Astrocyte (in vitro differentiated cells and primary cell): ENCODE measurements at regions not wholly inside any gene's neighbourhood (a gene's known extent, or its start where the extent isn't known, plus 50 kb on each side); places are given as distances from the start of the nearest gene placed in this dataset.

Experiments
- DNase-seq: peaks from one replicate; pipeline ENCODE4 v3.0.0-alpha.2; 2010; ENCODE audit warnings: low read depth
- FAIRE-seq: peaks from 2 replicates; lab custom pipeline; 2011; peaks lifted over from hg19 to GRCh38; lab: Jason Lieb, UNC
- H2AFZ ChIP-seq: 2 replicates; pipeline ENCODE4 v1.6.0; 2012; ENCODE audit warnings: low read depth, low read length, inconsistent platforms
- H3K27ac ChIP-seq: 2 replicates; pipeline ENCODE4 v1.5.1; 2011; ENCODE audit warnings: low read depth, low read length, inconsistent platforms
- H3K27me3 ChIP-seq: 2 replicates; pipeline ENCODE4 v1.6.0; 2011; ENCODE audit warnings: low read length, inconsistent platforms; ENCODE audit not compliant: insufficient read depth
- H3K36me3 ChIP-seq: 2 replicates; pipeline ENCODE4 v1.5.1; 2011; ENCODE audit warnings: low read length, inconsistent platforms; ENCODE audit not compliant: insufficient read depth
- H3K4me1 ChIP-seq: 2 replicates; pipeline ENCODE4 v1.5.1; 2011; ENCODE audit warnings: low read length, inconsistent platforms; ENCODE audit not compliant: insufficient read depth
- H3K4me2 ChIP-seq: 2 replicates; pipeline ENCODE4 v1.6.0; 2012; ENCODE audit warnings: low read length, inconsistent platforms
- H3K4me3 ChIP-seq: 2 replicates; pipeline ENCODE4 v1.5.1; 2011; ENCODE audit warnings: low read depth, mild to moderate bottlenecking, low read length, inconsistent platforms; ENCODE audit not compliant: insufficient read depth
- H3K79me2 ChIP-seq: 2 replicates; pipeline ENCODE4 v1.6.0; 2012; ENCODE audit warnings: mild to moderate bottlenecking, low read length, inconsistent platforms; ENCODE audit not compliant: insufficient read depth
- H3K9ac ChIP-seq: 2 replicates; pipeline ENCODE4 v1.6.0; 2012; ENCODE audit warnings: mild to moderate bottlenecking, low read length, inconsistent platforms
- H3K9me3 ChIP-seq: 2 replicates; pipeline ENCODE4 v1.5.1; 2012; ENCODE audit warnings: low read depth, mild to moderate bottlenecking, low read length, inconsistent platforms; ENCODE audit not compliant: insufficient read depth
- H4K20me1 ChIP-seq: 2 replicates; pipeline ENCODE4 v1.6.0; 2012; ENCODE audit warnings: low read length, inconsistent platforms; ENCODE audit not compliant: insufficient read depth
- H3K27ac Mint-ChIP-seq: one replicate; pipeline ENCODE4 v1.8.0; 2021; ENCODE audit warnings: mild to moderate bottlenecking, mixed read lengths; ENCODE audit not compliant: unreplicated experiment
- H3K27me3 Mint-ChIP-seq: one replicate; pipeline ENCODE4 v1.8.0; 2021; ENCODE audit warnings: low read depth, mixed read lengths; ENCODE audit not compliant: unreplicated experiment
- H3K36me3 Mint-ChIP-seq: one replicate; pipeline ENCODE4 v1.8.0; 2021; ENCODE audit warnings: low read depth, mixed read lengths; ENCODE audit not compliant: unreplicated experiment
- H3K4me1 Mint-ChIP-seq: one replicate; pipeline ENCODE4 v1.8.0; 2021; ENCODE audit warnings: low read depth, mixed read lengths; ENCODE audit not compliant: unreplicated experiment
- H3K4me3 Mint-ChIP-seq: one replicate; pipeline ENCODE4 v1.8.0; 2021; ENCODE audit warnings: mild to moderate bottlenecking, moderate library complexity, mixed read lengths; ENCODE audit not compliant: unreplicated experiment
- H3K9me3 Mint-ChIP-seq: one replicate; pipeline ENCODE4 v1.8.0; 2021; ENCODE audit warnings: mild to moderate bottlenecking, mixed read lengths; ENCODE audit not compliant: unreplicated experiment
- EZH2 ChIP-seq: IDR thresholded peaks from 2 replicates; pipeline ENCODE4 v1.6.1; 2012; ENCODE audit warnings: mild to moderate bottlenecking, low read length, inconsistent platforms; ENCODE audit not compliant: insufficient read depth
- TF ChIP-seq, protein P1 (sequence below): IDR thresholded peaks from 2 replicates; pipeline ENCODE4 v1.5.1; 2011; ENCODE audit warnings: low read depth, mild to moderate bottlenecking, inconsistent platforms, low read length, moderate library complexity; ENCODE audit not compliant: insufficient read depth

DNA sequence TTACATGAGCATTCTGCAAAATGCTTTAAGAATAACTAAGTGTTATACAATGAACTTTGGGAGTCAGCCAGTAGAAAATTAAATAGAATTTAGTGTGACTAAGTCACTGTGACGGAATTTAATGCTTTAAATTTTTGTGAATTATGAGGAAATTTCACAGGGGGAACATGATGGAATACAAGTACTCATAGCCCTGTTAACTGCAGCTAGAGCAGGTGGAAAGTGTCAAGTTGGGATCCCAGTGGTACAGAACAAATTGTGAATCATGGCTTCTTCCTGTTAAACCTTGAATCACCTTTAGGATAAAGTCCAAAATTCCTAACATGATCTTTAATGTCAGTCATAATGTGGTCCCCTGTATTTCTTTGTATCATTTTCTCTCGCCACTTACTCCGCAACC, 212.2 kb upstream of the CENPE start:
- no peak overlapping the region for H3K9ac ChIP-seq
- peaks cover 1% of the 10 kb centered on the region for H3K27me3 Mint-ChIP-seq
- H3K4me1 ChIP-seq = no peaks in the 10 kb centered on the region
- no peak overlapping the region for H3K4me3 Mint-ChIP-seq
- H3K36me3 Mint-ChIP-seq = no peaks in the 10 kb centered on the region
- H3K36me3 ChIP-seq = no peaks in the 10 kb centered on the region
- H3K4me3 ChIP-seq = no peak overlapping the region
- H3K27ac Mint-ChIP-seq = no peak overlapping the region
- H3K4me1 Mint-ChIP-seq = no peaks in the 10 kb centered on the region
- H3K9me3 ChIP-seq = no peaks in the 10 kb centered on the region
- no peak for DNase-seq
- H4K20me1 ChIP-seq = no peaks in the 10 kb centered on the region
- no peak overlapping the region for H2AFZ ChIP-seq
- H3K27ac ChIP-seq = no peak overlapping the region
- no peaks in the 10 kb centered on the region for H3K79me2 ChIP-seq
- no peak overlapping the region for H3K4me2 ChIP-seq
- H3K9me3 Mint-ChIP-seq = no peaks in the 10 kb centered on the region
- FAIRE-seq = no peak
- no peak for TF ChIP-seq EZH2
- TF ChIP-seq, protein P1, sequence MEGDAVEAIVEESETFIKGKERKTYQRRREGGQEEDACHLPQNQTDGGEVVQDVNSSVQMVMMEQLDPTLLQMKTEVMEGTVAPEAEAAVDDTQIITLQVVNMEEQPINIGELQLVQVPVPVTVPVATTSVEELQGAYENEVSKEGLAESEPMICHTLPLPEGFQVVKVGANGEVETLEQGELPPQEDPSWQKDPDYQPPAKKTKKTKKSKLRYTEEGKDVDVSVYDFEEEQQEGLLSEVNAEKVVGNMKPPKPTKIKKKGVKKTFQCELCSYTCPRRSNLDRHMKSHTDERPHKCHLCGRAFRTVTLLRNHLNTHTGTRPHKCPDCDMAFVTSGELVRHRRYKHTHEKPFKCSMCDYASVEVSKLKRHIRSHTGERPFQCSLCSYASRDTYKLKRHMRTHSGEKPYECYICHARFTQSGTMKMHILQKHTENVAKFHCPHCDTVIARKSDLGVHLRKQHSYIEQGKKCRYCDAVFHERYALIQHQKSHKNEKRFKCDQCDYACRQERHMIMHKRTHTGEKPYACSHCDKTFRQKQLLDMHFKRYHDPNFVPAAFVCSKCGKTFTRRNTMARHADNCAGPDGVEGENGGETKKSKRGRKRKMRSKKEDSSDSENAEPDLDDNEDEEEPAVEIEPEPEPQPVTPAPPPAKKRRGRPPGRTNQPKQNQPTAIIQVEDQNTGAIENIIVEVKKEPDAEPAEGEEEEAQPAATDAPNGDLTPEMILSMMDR = no peak
- H3K27me3 ChIP-seq = no peaks in the 10 kb centered on the region

DNA sequence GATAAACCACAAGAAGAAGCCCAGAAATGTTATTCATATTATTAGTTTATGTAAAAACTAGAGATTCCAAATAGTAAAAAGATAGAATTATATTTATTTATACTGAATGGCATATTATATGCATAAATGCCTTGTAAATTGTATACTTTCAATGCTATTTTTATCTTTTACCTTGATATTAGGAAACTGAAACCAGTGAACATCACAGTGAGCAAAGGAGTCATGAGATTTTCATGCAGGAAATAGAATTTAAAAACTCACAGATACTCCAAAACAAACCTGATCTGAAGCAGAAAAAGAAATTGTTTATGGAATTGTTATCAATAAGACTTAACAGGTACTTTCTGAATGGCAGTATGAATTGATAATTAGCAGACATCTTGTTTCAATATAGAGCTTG, 207.3 kb upstream of the CENPE start:
- no peaks in the 10 kb centered on the region for H3K27me3 Mint-ChIP-seq
- Histone ChIP-seq H3K9me3 (no peaks in the 10 kb centered on the region), H3K4me3 (no peak overlapping the region), H4K20me1 (no peaks in the 10 kb centered on the region), H3K4me2 (no peak overlapping the region), H3K9ac (no peak overlapping the region), H3K79me2 (no peaks in the 10 kb centered on the region), H3K4me1 (no peaks in the 10 kb centered on the region), H3K27ac (no peak overlapping the region), H3K36me3 (no peaks in the 10 kb centered on the region), H3K27me3 (no peaks in the 10 kb centered on the region), H2AFZ (no peak overlapping the region)
- no peaks in the 10 kb centered on the region for H3K36me3 Mint-ChIP-seq
- DNase-seq (no peak), FAIRE-seq (no peak)
- no peaks in the 10 kb centered on the region for H3K9me3 Mint-ChIP-seq
- TF ChIP-seq, protein P1 = no peak
- TF ChIP-seq EZH2 = no peak
- H3K27ac Mint-ChIP-seq = no peak overlapping the region
- no peak overlapping the region for H3K4me3 Mint-ChIP-seq
- peaks cover 4% of the 10 kb centered on the region for H3K4me1 Mint-ChIP-seq

DNA sequence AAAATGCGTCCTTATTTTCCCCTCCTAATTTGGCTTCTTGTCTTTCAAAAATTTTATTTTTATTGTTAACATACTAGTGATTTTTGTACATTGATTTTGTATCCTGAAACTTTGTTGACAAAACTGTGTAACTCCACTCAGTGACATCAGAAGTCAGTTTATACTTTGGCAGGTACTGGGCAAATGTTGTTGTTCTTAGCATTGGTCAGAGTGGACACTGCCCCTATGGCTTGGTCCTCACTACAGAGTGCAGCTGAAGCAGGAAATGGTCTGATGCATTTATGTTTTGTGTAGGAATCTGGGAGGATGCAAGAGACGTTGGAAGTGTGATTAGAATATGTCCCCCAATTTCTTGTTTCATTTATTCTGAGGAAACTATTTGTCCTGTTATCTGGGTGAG, 205.5 kb upstream of the CENPE start:
- Histone ChIP-seq H3K36me3 (no peaks in the 10 kb centered on the region), H4K20me1 (no peaks in the 10 kb centered on the region), H3K27ac (no peak overlapping the region), H3K4me2 (no peak overlapping the region), H3K79me2 (no peaks in the 10 kb centered on the region), H3K4me3 (no peak overlapping the region), H2AFZ (no peak overlapping the region), H3K9ac (no peak overlapping the region), H3K27me3 (no peaks in the 10 kb centered on the region), H3K4me1 (no peaks in the 10 kb centered on the region), H3K9me3 (no peaks in the 10 kb centered on the region)
- no peaks in the 10 kb centered on the region for H3K27me3 Mint-ChIP-seq
- FAIRE-seq (no peak), DNase-seq (no peak)
- peaks cover 6% of the 10 kb centered on the region for H3K4me1 Mint-ChIP-seq
- H3K4me3 Mint-ChIP-seq = no peak overlapping the region
- no peak overlapping the region for H3K27ac Mint-ChIP-seq
- no peaks in the 10 kb centered on the region for H3K36me3 Mint-ChIP-seq
- H3K9me3 Mint-ChIP-seq = no peaks in the 10 kb centered on the region
- TF ChIP-seq, protein P1 = no peak
- no peak for TF ChIP-seq EZH2
